ENCODE measurements at regions not wholly inside any gene's neighbourhood (a gene's known extent, or its start where the extent isn't known, plus 50 kb on each side); places are given as distances from the start of the nearest gene placed in this dataset.

GRCh38 chr16:11462036-11462435, 116.8 kb downstream of the RMI2 start:
- no peak for TF ChIP-seq EP300 (IDR thresholded peaks at IDR 0.05; ENCODE audit: borderline replicate concordance)
- TF ChIP-seq, protein P1, sequence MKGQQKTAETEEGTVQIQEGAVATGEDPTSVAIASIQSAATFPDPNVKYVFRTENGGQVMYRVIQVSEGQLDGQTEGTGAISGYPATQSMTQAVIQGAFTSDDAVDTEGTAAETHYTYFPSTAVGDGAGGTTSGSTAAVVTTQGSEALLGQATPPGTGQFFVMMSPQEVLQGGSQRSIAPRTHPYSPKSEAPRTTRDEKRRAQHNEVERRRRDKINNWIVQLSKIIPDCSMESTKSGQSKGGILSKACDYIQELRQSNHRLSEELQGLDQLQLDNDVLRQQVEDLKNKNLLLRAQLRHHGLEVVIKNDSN (IDR thresholded peaks at IDR 0.05): no peak
- no peak for TF ChIP-seq CEBPB (IDR thresholded peaks at IDR 0.05)
- no peak for TF ChIP-seq CREB1 (IDR thresholded peaks at IDR 0.05; ENCODE audit: low read depth)
- TF ChIP-seq EGR1 (IDR thresholded peaks at IDR 0.05): no peak
- no peak for TF ChIP-seq REST (IDR thresholded peaks at IDR 0.05; ENCODE audit: low read depth)
- TF ChIP-seq ZBTB7A (IDR thresholded peaks at IDR 0.05; ENCODE audit: low read depth): no peak
- TF ChIP-seq TCF12 (IDR thresholded peaks at IDR 0.05; ENCODE audit: low read depth): no peak
- no peak for TF ChIP-seq YY1 (IDR thresholded peaks at IDR 0.05; ENCODE audit: low read depth)
- TF ChIP-seq NFIC (IDR thresholded peaks at IDR 0.05): no peak
- TF ChIP-seq FOXM1 (IDR thresholded peaks at IDR 0.05; ENCODE audit: borderline replicate concordance, low read depth): no peak
- TF ChIP-seq MAX (IDR thresholded peaks at IDR 0.05): no peak
- no peak for TF ChIP-seq TAF1 (IDR thresholded peaks at IDR 0.05; ENCODE audit: low read depth)
- no peak for TF ChIP-seq RAD21 (IDR thresholded peaks at IDR 0.05; ENCODE audit: low read depth)
- TF ChIP-seq TEAD4 (IDR thresholded peaks at IDR 0.05): no peak

DNA sequence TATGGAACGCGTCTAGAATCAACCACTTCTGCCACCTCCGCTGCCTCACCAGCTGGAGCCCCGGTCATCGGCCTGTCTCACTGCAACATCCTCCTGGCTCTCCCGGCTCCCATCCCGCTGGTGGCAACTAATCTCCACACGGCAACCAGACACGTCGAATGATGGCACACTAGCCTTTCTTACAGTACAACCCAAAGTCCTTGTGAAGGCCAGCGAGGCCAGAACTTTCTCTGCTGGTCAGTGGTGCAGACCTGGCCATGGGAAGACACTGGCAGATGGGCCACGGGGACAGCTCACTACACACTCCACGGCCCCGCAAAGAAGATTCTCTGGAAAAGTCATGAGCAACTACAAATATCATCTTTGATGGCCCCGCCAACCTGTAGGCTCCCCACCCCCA, 117.6 kb downstream of the RMI2 start:
- TF ChIP-seq EGR1 (IDR thresholded peaks at IDR 0.05): no peak
- no peak for TF ChIP-seq EP300 (IDR thresholded peaks at IDR 0.05; ENCODE audit: borderline replicate concordance)
- TF ChIP-seq REST (IDR thresholded peaks at IDR 0.05; ENCODE audit: low read depth): no peak
- TF ChIP-seq, protein P1 (IDR thresholded peaks at IDR 0.05): no peak
- TF ChIP-seq MAX (IDR thresholded peaks at IDR 0.05): no peak
- TF ChIP-seq CEBPB (IDR thresholded peaks at IDR 0.05): no peak
- TF ChIP-seq ZBTB7A (IDR thresholded peaks at IDR 0.05; ENCODE audit: low read depth): no peak
- TF ChIP-seq RAD21 (IDR thresholded peaks at IDR 0.05; ENCODE audit: low read depth): no peak
- no peak for TF ChIP-seq TCF12 (IDR thresholded peaks at IDR 0.05; ENCODE audit: low read depth)
- no peak for TF ChIP-seq TEAD4 (IDR thresholded peaks at IDR 0.05)
- TF ChIP-seq CREB1 (IDR thresholded peaks at IDR 0.05; ENCODE audit: low read depth): no peak
- TF ChIP-seq TAF1 (IDR thresholded peaks at IDR 0.05; ENCODE audit: low read depth): no peak

DNA sequence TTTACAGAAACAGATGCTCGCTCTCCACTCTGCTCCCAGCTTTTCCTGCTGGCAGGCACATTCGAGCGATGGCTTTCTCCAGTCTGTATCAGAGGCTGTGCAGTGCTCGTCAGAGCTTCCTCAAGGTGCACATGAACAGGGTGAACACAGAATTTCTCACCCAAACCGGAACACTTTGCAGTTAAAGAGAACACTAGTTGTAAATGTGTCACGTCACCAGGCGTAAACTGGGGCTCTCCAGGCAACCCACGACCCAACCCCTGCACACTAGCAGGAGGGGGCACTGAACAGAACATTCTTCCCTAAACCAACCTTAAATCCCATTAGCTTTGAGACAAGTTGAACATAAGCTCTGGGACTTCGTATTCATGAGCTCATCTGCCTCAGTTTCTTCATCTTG, 119.0 kb downstream of the RMI2 start:
- no peak for TF ChIP-seq CEBPB (IDR thresholded peaks at IDR 0.05)
- no peak for TF ChIP-seq TCF12 (IDR thresholded peaks at IDR 0.05; ENCODE audit: low read depth)
- no peak for TF ChIP-seq ZBTB7A (IDR thresholded peaks at IDR 0.05; ENCODE audit: low read depth)
- no peak for TF ChIP-seq MAX (IDR thresholded peaks at IDR 0.05)
- TF ChIP-seq, protein P1 (IDR thresholded peaks at IDR 0.05): no peak
- no peak for TF ChIP-seq NFIC (IDR thresholded peaks at IDR 0.05)
- no peak for TF ChIP-seq TAF1 (IDR thresholded peaks at IDR 0.05; ENCODE audit: low read depth)
- TF ChIP-seq CREB1 (IDR thresholded peaks at IDR 0.05; ENCODE audit: low read depth): no peak
- TF ChIP-seq EGR1 (IDR thresholded peaks at IDR 0.05): no peak
- TF ChIP-seq EP300 (IDR thresholded peaks at IDR 0.05; ENCODE audit: borderline replicate concordance): no peak
- TF ChIP-seq YY1 (IDR thresholded peaks at IDR 0.05; ENCODE audit: low read depth): no peak
- no peak for TF ChIP-seq FOXM1 (IDR thresholded peaks at IDR 0.05; ENCODE audit: borderline replicate concordance, low read depth)
- no peak for TF ChIP-seq REST (IDR thresholded peaks at IDR 0.05; ENCODE audit: low read depth)
- no peak for TF ChIP-seq TEAD4 (IDR thresholded peaks at IDR 0.05)
- no peak for TF ChIP-seq RAD21 (IDR thresholded peaks at IDR 0.05; ENCODE audit: low read depth)

DNA sequence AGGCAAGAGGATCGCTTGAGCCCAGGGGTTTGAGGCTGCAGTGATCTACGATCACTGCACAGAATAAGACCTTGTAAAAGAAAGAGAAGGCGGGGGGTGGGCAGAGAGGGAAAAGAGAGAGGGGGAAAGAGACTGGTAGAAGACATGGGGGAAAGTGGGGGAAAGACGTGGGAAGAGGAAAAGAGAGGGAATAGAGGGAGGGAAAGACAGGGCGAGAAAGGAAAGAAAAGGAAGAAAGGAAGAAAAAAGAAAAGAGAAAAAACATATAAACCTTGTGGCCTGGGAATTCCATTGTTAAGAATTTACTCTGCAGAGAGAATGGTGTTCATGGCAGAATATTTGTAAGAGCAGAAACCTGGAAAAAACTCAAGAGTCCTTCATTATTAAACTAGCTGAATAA, 120.4 kb downstream of the RMI2 start:
- TF ChIP-seq TAF1 (IDR thresholded peaks at IDR 0.05; ENCODE audit: low read depth): no peak
- TF ChIP-seq, protein P1 (IDR thresholded peaks at IDR 0.05): no peak
- TF ChIP-seq CREB1 (IDR thresholded peaks at IDR 0.05; ENCODE audit: low read depth): no peak
- TF ChIP-seq EP300 (IDR thresholded peaks at IDR 0.05; ENCODE audit: borderline replicate concordance): no peak
- no peak for TF ChIP-seq YY1 (IDR thresholded peaks at IDR 0.05; ENCODE audit: low read depth)
- no peak for TF ChIP-seq MAX (IDR thresholded peaks at IDR 0.05)
- TF ChIP-seq TEAD4 (IDR thresholded peaks at IDR 0.05): no peak
